A549 (cell line): ENCODE measurements at regions not wholly inside any gene's neighbourhood (a gene's known extent, or its start where the extent isn't known, plus 50 kb on each side); places are given as distances from the start of the nearest gene placed in this dataset.

Experiments
- ATOH8 ChIP-seq: fragments of 250-450 bp; sonication (Bioruptor Pico); IDR thresholded peaks from 2 replicates; pipeline ENCODE4 v1.5.0; 2020; ENCODE audit warnings: low read depth, mild to moderate bottlenecking, moderate library complexity
- CEBPB ChIP-seq, 2 experiments: fragments of >200 bp in 1 of 2; sonication (Bioruptor Twin) in 1 of 2; formaldehyde crosslinking in 1 of 2; IDR thresholded peaks; 2 replicates each; pipeline ENCODE4 v1.6.1; 2012 to 2016
- CHD2 ChIP-seq: fragments of 150-350 bp; IDR thresholded peaks from 2 replicates; pipeline ENCODE4 v1.6.1; 2014; ENCODE audit warnings: low read length; ENCODE audit not compliant: partially characterized antibody
- EP300 ChIP-seq, 2 experiments: fragments of >200 bp; sonication (Bioruptor Twin); formaldehyde crosslinking; IDR thresholded peaks; 2 replicates in 1 of 2; 3 replicates in 1 of 2; pipeline ENCODE4 v1.6.1; 2016 to 2017
- ESRRA ChIP-seq: fragments of 150-350 bp; IDR thresholded peaks from 2 replicates; pipeline ENCODE4 v1.6.1; 2014; ENCODE audit warnings: mild to moderate bottlenecking, low read length, borderline replicate concordance
- HDAC2 ChIP-seq: fragments of 200-600 bp; sonication (generic); IDR thresholded peaks from 2 replicates; pipeline ENCODE4 v1.6.1; 2016
- POLR2A ChIP-seq: IDR thresholded peaks from 2 replicates; pipeline ENCODE4 v1.6.1; 2012; ENCODE audit warnings: mild to moderate bottlenecking, low read length
- REST ChIP-seq: fragments of 200-600 bp; sonication (generic); IDR thresholded peaks from 2 replicates; pipeline ENCODE4 v1.6.1; 2016; ENCODE audit warnings: antibody characterized with exemption, mild to moderate bottlenecking, moderate library complexity
- SMC3 ChIP-seq: fragments of >200 bp; sonication (Bioruptor Twin); formaldehyde crosslinking; IDR thresholded peaks from 3 replicates; pipeline ENCODE4 v1.6.1; 2018; ENCODE audit warnings: inconsistent platforms
- TP53 ChIP-seq: fragments of 250-450 bp; sonication (Bioruptor Pico); IDR thresholded peaks from 2 replicates; pipeline ENCODE4 v1.5.0; 2021; ENCODE audit warnings: mild to moderate bottlenecking, moderate library complexity
- ZFP36 ChIP-seq: fragments of 450-650 bp; IDR thresholded peaks from 2 replicates; pipeline ENCODE4 v1.6.1; 2014; ENCODE audit warnings: borderline replicate concordance; ENCODE audit not compliant: partially characterized antibody
- TF ChIP-seq, protein P1 (sequence below): fragments of >200 bp; sonication (Bioruptor Twin); formaldehyde crosslinking; IDR thresholded peaks from 3 replicates; pipeline ENCODE4 v1.5.1; 2016
- TF ChIP-seq, protein P2 (sequence below): IDR thresholded peaks from 2 replicates; pipeline ENCODE4 v1.6.1; 2012

DNA sequence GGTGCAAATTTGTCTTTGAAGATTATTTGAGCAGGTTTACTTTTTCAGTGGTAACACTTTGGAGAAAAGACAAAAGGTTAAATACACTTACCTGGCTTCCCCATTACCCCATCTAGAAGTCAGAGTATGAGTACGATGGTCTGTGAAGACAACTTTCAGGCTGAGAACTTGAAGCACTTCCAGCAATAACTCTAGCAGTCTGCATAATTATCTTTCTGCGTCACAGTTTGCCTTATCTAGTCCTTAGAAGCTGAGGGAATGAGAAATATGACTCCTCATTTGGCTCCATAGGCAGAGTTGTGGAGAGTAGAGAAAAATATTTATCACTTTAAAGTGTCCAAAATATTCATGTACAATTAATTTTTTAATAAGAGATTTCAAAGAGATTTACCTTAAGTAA is 323.4 kb upstream of the CAMK1G start:
- TF ChIP-seq, protein P1, sequence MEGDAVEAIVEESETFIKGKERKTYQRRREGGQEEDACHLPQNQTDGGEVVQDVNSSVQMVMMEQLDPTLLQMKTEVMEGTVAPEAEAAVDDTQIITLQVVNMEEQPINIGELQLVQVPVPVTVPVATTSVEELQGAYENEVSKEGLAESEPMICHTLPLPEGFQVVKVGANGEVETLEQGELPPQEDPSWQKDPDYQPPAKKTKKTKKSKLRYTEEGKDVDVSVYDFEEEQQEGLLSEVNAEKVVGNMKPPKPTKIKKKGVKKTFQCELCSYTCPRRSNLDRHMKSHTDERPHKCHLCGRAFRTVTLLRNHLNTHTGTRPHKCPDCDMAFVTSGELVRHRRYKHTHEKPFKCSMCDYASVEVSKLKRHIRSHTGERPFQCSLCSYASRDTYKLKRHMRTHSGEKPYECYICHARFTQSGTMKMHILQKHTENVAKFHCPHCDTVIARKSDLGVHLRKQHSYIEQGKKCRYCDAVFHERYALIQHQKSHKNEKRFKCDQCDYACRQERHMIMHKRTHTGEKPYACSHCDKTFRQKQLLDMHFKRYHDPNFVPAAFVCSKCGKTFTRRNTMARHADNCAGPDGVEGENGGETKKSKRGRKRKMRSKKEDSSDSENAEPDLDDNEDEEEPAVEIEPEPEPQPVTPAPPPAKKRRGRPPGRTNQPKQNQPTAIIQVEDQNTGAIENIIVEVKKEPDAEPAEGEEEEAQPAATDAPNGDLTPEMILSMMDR, result no peak
- no peak for TF ChIP-seq SMC3
- TF ChIP-seq REST, result no peak
- no peak for TF ChIP-seq CEBPB (IDR thresholded peaks at IDR 0.05)
- TF ChIP-seq POLR2A, result no peak
- TF ChIP-seq ATOH8 (CRISPR knock-in tag), result no peak
- TF ChIP-seq, protein P2, sequence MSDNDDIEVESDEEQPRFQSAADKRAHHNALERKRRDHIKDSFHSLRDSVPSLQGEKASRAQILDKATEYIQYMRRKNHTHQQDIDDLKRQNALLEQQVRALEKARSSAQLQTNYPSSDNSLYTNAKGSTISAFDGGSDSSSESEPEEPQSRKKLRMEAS, result no peak
- TF ChIP-seq HDAC2, result no peak
- no peak for TF ChIP-seq TP53 (CRISPR knock-in tag)
- no peak for TF ChIP-seq ESRRA
- no peak for TF ChIP-seq ZFP36
- TF ChIP-seq CHD2, result no peak
- TF ChIP-seq EP300 (IDR thresholded peaks at IDR 0.05), result no peak
